ENCODE measurements at regions not wholly inside any gene's neighbourhood (a gene's known extent, or its start where the extent isn't known, plus 50 kb on each side); places are given as distances from the start of the nearest gene placed in this dataset.

DNA sequence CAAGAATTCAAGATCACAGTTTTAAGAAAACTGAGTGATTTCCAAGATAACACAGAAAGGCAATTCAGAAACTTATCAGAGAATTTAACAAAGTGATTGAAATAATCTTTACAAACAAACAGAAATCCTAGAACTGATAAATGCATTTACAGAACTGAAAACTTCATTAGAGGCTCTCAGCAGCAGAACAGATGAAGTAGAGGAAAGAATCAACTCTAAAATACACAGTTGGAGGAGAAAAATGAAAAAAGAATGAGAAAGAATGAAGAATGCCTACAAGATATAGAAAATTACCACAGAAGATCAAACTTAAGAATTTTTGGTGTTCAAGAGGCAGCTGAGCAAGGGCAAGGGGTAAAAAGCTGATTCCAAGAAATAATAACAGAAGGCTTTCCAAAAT, 168.8 kb downstream of the POLR2M start:
- no peaks in the 10 kb centered on the region for H3K23me2 ChIP-seq (ENCODE audit: insufficient read length, low read depth, low read length, poor library complexity, severe bottlenecking)
- H3K9me3 Mint-ChIP-seq = peaks cover 0 to 6% of the 10 kb centered on the region in 2 experiments; a peak in 2 of 5 replicates
- no peak overlapping the region for H3K27ac Mint-ChIP-seq
- H2BK5ac ChIP-seq (ENCODE audit: insufficient read length, low read length) = no peak overlapping the region
- no peak overlapping the region for H2BK12ac ChIP-seq (ENCODE audit: insufficient read length, low read depth, low read length)
- H3K27me3 ChIP-seq (ENCODE audit: insufficient read depth, low read length) = no peaks in the 10 kb centered on the region
- no peak overlapping the region for H4K5ac ChIP-seq (ENCODE audit: insufficient read length, low read depth, low read length)
- H2BK15ac ChIP-seq (ENCODE audit: low read depth, low read length) = no peak overlapping the region
- no peak overlapping the region for H3K23ac ChIP-seq (ENCODE audit: insufficient read length, low read depth, low read length)
- H3K79me1 ChIP-seq (ENCODE audit: insufficient read depth, low read depth, low read length, poor library complexity, severe bottlenecking) = no peaks in the 10 kb centered on the region
- H2BK20ac ChIP-seq (ENCODE audit: low read depth, low read length, poor library complexity, severe bottlenecking) = no peak overlapping the region
- no peak for DNase-seq
- H2AFZ ChIP-seq (ENCODE audit: low read length) = no peak overlapping the region
- H3K4me1 ChIP-seq (ENCODE audit: insufficient read depth, low read length) = no peaks in the 10 kb centered on the region
- H3K18ac ChIP-seq (ENCODE audit: insufficient read length, low read depth, low read length) = no peak overlapping the region
- no peak overlapping the region for H3K56ac ChIP-seq (ENCODE audit: insufficient read length, low read depth, low read length)
- H4K8ac ChIP-seq (replicated peaks; ENCODE audit: insufficient read length, low read depth, low read length) = no peak overlapping the region
- TF ChIP-seq, protein P1, sequence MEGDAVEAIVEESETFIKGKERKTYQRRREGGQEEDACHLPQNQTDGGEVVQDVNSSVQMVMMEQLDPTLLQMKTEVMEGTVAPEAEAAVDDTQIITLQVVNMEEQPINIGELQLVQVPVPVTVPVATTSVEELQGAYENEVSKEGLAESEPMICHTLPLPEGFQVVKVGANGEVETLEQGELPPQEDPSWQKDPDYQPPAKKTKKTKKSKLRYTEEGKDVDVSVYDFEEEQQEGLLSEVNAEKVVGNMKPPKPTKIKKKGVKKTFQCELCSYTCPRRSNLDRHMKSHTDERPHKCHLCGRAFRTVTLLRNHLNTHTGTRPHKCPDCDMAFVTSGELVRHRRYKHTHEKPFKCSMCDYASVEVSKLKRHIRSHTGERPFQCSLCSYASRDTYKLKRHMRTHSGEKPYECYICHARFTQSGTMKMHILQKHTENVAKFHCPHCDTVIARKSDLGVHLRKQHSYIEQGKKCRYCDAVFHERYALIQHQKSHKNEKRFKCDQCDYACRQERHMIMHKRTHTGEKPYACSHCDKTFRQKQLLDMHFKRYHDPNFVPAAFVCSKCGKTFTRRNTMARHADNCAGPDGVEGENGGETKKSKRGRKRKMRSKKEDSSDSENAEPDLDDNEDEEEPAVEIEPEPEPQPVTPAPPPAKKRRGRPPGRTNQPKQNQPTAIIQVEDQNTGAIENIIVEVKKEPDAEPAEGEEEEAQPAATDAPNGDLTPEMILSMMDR (conservative IDR thresholded peaks at IDR 0.05) = no peak
- no peaks in the 10 kb centered on the region; the same call in 1 of the 2 replicates for H3K27me3 Mint-ChIP-seq (ENCODE audit: low read depth)
- H4K20me1 ChIP-seq (ENCODE audit: control insufficient read depth, insufficient read depth, insufficient read length) = no peaks in the 10 kb centered on the region
- no peaks in the 10 kb centered on the region for H3K79me2 ChIP-seq (ENCODE audit: insufficient read depth, low read length)
- no peak overlapping the region for H3T11ph ChIP-seq (ENCODE audit: low read length)
- no peak overlapping the region for H3K4me3 Mint-ChIP-seq
- no peak overlapping the region for H3K14ac ChIP-seq (ENCODE audit: insufficient read depth, low read length)
- H3K9me3 ChIP-seq (ENCODE audit: control insufficient read depth, low read depth, low read length) = no peaks in the 10 kb centered on the region
- H3K4ac ChIP-seq (ENCODE audit: low read depth, low read length) = no peak overlapping the region
- no peak overlapping the region for H2BK120ac ChIP-seq (ENCODE audit: low read depth, low read length, poor library complexity, severe bottlenecking)
- H3K27ac ChIP-seq (ENCODE audit: insufficient read length, low read depth, low read length) = no peak overlapping the region
- H4K91ac ChIP-seq (ENCODE audit: insufficient read length, low read depth, low read length) = no peak overlapping the region
- no peak overlapping the region for H3K4me2 ChIP-seq (ENCODE audit: insufficient read depth, insufficient read length, low read length)
- H3K4me1 Mint-ChIP-seq = no peaks in the 10 kb centered on the region
- peaks cover 0 to 5% (median 0%) of the 10 kb centered on the region in 3 experiments; a peak in 2 of 7 replicates for H3K36me3 Mint-ChIP-seq (ENCODE audit: insufficient read depth in 1 of 3, low read depth in 3 of 3)
- H3K9ac ChIP-seq (ENCODE audit: extremely low read depth, insufficient read length, low read length) = no peak overlapping the region
- no peak overlapping the region for H2AK5ac ChIP-seq (ENCODE audit: insufficient read length, low read length)
